ENCODE measurements at regions not wholly inside any gene's neighbourhood (a gene's known extent, or its start where the extent isn't known, plus 50 kb on each side); places are given as distances from the start of the nearest gene placed in this dataset.

GRCh38 chr12:75933101-75933500 lies 98.5 kb downstream of the PHLDA1 start:
- no peak for TF ChIP-seq CTCF (IDR thresholded peaks at IDR 0.05; ENCODE audit: insufficient read depth, low read length)
- TF ChIP-seq, protein P1, sequence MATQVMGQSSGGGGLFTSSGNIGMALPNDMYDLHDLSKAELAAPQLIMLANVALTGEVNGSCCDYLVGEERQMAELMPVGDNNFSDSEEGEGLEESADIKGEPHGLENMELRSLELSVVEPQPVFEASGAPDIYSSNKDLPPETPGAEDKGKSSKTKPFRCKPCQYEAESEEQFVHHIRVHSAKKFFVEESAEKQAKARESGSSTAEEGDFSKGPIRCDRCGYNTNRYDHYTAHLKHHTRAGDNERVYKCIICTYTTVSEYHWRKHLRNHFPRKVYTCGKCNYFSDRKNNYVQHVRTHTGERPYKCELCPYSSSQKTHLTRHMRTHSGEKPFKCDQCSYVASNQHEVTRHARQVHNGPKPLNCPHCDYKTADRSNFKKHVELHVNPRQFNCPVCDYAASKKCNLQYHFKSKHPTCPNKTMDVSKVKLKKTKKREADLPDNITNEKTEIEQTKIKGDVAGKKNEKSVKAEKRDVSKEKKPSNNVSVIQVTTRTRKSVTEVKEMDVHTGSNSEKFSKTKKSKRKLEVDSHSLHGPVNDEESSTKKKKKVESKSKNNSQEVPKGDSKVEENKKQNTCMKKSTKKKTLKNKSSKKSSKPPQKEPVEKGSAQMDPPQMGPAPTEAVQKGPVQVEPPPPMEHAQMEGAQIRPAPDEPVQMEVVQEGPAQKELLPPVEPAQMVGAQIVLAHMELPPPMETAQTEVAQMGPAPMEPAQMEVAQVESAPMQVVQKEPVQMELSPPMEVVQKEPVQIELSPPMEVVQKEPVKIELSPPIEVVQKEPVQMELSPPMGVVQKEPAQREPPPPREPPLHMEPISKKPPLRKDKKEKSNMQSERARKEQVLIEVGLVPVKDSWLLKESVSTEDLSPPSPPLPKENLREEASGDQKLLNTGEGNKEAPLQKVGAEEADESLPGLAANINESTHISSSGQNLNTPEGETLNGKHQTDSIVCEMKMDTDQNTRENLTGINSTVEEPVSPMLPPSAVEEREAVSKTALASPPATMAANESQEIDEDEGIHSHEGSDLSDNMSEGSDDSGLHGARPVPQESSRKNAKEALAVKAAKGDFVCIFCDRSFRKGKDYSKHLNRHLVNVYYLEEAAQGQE (IDR thresholded peaks at IDR 0.05; ENCODE audit: insufficient replicate concordance, low read depth) = no peak
